DMS53 treated with DMSO at 0.1 percent for 48 hours (cell line): ENCODE measurements at regions not wholly inside any gene's neighbourhood (a gene's known extent, or its start where the extent isn't known, plus 50 kb on each side); places are given as distances from the start of the nearest gene placed in this dataset.

Experiments used
- DNase-seq: peaks from one replicate; lab custom pipeline; 2025; ENCODE audit not compliant: unreplicated experiment; lab: John Stamatoyannopoulos, UW

- no peak for DNase-seq
These were observed 1134.1 kb downstream of the BRD1 start for GRCh38 chr22:48693377-48694135.

GRCh38 chr22:48692734-48693376 lies 1134.8 kb downstream of the BRD1 start:
- DNase-seq = no peak

- DNase-seq = no peak
These were observed 1136.2 kb downstream of the BRD1 start for GRCh38 chr22:48691431-48691851.

- no peak for DNase-seq
These were observed 1136.9 kb downstream of the BRD1 start for GRCh38 chr22:48690583-48691317.

GRCh38 chr22:48689206-48689605 lies 1138.5 kb downstream of the BRD1 start:
- DNase-seq = no peak

- DNase-seq = no peak
These were observed 1139.3 kb downstream of the BRD1 start for GRCh38 chr22:48688366-48688765.

- no peak for DNase-seq
These were observed 1140.1 kb downstream of the BRD1 start for GRCh38 chr22:48687606-48688005.

GRCh38 chr22:48686694-48687302 lies 1140.9 kb downstream of the BRD1 start:
- DNase-seq = no peak

GRCh38 chr22:48685767-48686166 lies 1141.9 kb downstream of the BRD1 start:
- DNase-seq = no peak

GRCh38 chr22:48683640-48684039 lies 1144.0 kb downstream of the BRD1 start:
- DNase-seq = no peak

- no peak for DNase-seq
These were observed 1145.2 kb downstream of the BRD1 start for GRCh38 chr22:48682504-48682903.

GRCh38 chr22:48680601-48681000 lies 1147.1 kb downstream of the BRD1 start:
- DNase-seq = no peak

GRCh38 chr22:48679656-48680555 lies 1147.8 kb downstream of the BRD1 start:
- DNase-seq = no peak

- DNase-seq = no peak
These were observed 1149.2 kb downstream of the BRD1 start for GRCh38 chr22:48678171-48679135.

- no peak for DNase-seq
These were observed 1150.1 kb downstream of the BRD1 start for GRCh38 chr22:48677621-48678020.

- no peak for DNase-seq
These were observed 1150.5 kb downstream of the BRD1 start for GRCh38 chr22:48677168-48677520.

- DNase-seq = no peak
These were observed 1151.2 kb downstream of the BRD1 start for GRCh38 chr22:48676266-48677167.

- no peak for DNase-seq
These were observed 1151.9 kb downstream of the BRD1 start for GRCh38 chr22:48675830-48676145.
